GM12874 (cell line): ENCODE measurements at regions not wholly inside any gene's neighbourhood (a gene's known extent, or its start where the extent isn't known, plus 50 kb on each side); places are given as distances from the start of the nearest gene placed in this dataset.

Source experiments
- CTCF ChIP-seq: IDR thresholded peaks from 2 replicates; pipeline ENCODE4 v1.5.1; 2011; ENCODE audit warnings: low read depth, mild to moderate bottlenecking, control low read depth, low read length, moderate library complexity; ENCODE audit not compliant: insufficient read depth

- TF ChIP-seq CTCF: no peak
Measured at GRCh38 chr15:70519616-70520015, 243.7 kb downstream of the UACA start.

- TF ChIP-seq CTCF: no peak
Measured at GRCh38 chr15:70519004-70519365, 244.4 kb downstream of the UACA start.

- TF ChIP-seq CTCF: no peak
Measured at GRCh38 chr15:70518201-70519003, 245.0 kb downstream of the UACA start.

- TF ChIP-seq CTCF: no peak
Measured at GRCh38 chr15:70517194-70517590, 246.2 kb downstream of the UACA start.

- TF ChIP-seq CTCF: no peak
Measured at GRCh38 chr15:70516408-70517193, 246.8 kb downstream of the UACA start.

- TF ChIP-seq CTCF: no peak
Measured at GRCh38 chr15:70514251-70514650, 249.1 kb downstream of the UACA start.

GRCh38 chr15:70513819-70514218 lies 249.5 kb downstream of the UACA start:
- no peak for TF ChIP-seq CTCF
